ENCODE measurements at regions not wholly inside any gene's neighbourhood (a gene's known extent, or its start where the extent isn't known, plus 50 kb on each side); places are given as distances from the start of the nearest gene placed in this dataset.

DNA sequence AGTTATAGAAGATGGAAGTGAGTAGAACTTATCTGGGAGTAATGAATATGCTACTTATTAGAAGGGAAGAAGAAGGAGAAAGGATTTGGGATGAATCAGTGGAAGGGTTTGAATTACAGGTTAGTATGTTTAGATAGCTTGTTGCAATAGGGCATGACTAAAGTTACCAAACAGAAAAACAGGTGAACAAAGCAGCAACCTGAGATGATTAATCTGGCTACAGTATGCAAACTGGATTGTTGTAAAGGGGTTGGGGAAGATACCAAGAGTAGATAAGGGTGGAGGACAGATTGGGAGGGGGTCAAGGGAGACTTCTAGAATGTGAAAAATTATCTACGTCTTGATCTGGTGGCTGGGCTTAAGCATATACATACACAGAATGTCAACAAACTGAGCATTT lies 73.4 kb upstream of the CLEC14A start:
- DNase-seq (no peak), ATAC-seq (no peak)
- H3K27ac ChIP-seq, result no peak overlapping the region
- H3K36me3 ChIP-seq (replicated peaks in 1 of 2; ENCODE audit: insufficient read depth in 1 of 2, low read depth in 2 of 2), result no peaks in the 10 kb centered on the region
- TF ChIP-seq, protein P1, sequence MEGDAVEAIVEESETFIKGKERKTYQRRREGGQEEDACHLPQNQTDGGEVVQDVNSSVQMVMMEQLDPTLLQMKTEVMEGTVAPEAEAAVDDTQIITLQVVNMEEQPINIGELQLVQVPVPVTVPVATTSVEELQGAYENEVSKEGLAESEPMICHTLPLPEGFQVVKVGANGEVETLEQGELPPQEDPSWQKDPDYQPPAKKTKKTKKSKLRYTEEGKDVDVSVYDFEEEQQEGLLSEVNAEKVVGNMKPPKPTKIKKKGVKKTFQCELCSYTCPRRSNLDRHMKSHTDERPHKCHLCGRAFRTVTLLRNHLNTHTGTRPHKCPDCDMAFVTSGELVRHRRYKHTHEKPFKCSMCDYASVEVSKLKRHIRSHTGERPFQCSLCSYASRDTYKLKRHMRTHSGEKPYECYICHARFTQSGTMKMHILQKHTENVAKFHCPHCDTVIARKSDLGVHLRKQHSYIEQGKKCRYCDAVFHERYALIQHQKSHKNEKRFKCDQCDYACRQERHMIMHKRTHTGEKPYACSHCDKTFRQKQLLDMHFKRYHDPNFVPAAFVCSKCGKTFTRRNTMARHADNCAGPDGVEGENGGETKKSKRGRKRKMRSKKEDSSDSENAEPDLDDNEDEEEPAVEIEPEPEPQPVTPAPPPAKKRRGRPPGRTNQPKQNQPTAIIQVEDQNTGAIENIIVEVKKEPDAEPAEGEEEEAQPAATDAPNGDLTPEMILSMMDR (IDR thresholded peaks at IDR 0.05), result no peak
- no peak for TF ChIP-seq POLR2A (IDR thresholded peaks at IDR 0.05)
- no peaks in the 10 kb centered on the region for H3K27me3 ChIP-seq
- no peaks in the 10 kb centered on the region for H3K4me1 ChIP-seq
- no peaks in the 10 kb centered on the region for H3K9me3 ChIP-seq
- WGBS, 2 donors, result 18 to 40% methylated on average over 1 of the region's 1 CpG
- intact Hi-C loops (cut with DNase I), result no loop called here
- H3K4me3 ChIP-seq, result no peak overlapping the region

DNA sequence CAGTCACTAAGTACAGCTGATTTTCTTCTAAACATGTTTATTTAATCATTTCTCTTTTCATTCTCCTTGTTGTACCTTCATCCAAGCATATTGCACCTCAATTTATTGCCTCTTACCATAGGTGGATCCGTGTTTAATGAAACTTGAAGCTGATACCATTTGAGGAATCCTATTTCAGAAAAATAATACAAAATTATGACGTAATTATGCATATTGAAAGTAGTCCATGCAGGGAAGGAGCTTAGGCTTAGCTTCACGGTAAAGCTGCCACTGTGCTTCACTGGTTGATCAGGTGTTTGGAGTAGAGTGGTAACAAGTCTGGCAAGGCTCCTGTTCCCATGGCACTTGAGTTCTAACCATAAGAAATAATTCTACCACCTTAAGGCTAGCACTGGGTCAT lies 61.0 kb upstream of the CLEC14A start:
- H3K27ac ChIP-seq, result no peak overlapping the region
- no peak overlapping the region for H3K4me3 ChIP-seq
- no peaks in the 10 kb centered on the region for H3K36me3 ChIP-seq (replicated peaks in 1 of 2; ENCODE audit: insufficient read depth in 1 of 2, low read depth in 2 of 2)

DNA sequence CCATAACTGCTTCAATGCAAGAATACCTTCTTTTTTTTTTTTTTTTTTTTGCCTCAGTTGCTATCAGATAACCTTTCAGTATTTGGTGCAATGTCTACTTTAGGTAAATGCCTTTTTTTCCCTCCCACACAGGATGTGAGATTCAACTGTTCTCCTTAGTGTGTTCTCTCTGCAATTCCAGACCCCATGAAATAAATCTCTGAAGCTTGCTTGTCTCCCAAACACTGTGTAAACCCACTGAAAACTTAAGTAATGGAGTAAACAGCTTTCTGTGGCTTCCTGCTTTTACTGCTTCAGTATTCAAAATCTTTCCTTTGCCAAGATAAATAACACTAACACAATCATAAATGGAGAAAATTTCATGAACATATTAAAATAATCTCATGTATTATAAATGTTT lies 55.8 kb upstream of the CLEC14A start:
- no peak overlapping the region for H3K27ac ChIP-seq
- H3K4me1 ChIP-seq, result no peaks in the 10 kb centered on the region
- no peak for DNase-seq
- H3K4me3 ChIP-seq, result no peak overlapping the region
- no peaks in the 10 kb centered on the region for H3K9me3 ChIP-seq
- no peaks in the 10 kb centered on the region for H3K27me3 ChIP-seq
- ATAC-seq, result no peak
- H3K36me3 ChIP-seq (replicated peaks in 1 of 2; ENCODE audit: insufficient read depth in 1 of 2, low read depth in 2 of 2), result no peaks in the 10 kb centered on the region
- intact Hi-C loops (cut with DNase I), result no loop called here
- TF ChIP-seq, protein P1 (IDR thresholded peaks at IDR 0.05), result no peak
- TF ChIP-seq POLR2A (IDR thresholded peaks at IDR 0.05), result no peak

More for the DNA sequence above, 61.0 kb upstream of the CLEC14A start:
- H3K4me1 ChIP-seq, result no peaks in the 10 kb centered on the region
- WGBS, 2 donors, result 56 to 65% methylated on average over 3 of the region's 3 CpGs
- TF ChIP-seq, protein P1 (IDR thresholded peaks at IDR 0.05), result no peak
- TF ChIP-seq POLR2A (IDR thresholded peaks at IDR 0.05), result no peak
- H3K9me3 ChIP-seq, result no peaks in the 10 kb centered on the region
- intact Hi-C loops (cut with DNase I), result no loop called here
- no peak for DNase-seq
- H3K27me3 ChIP-seq, result no peaks in the 10 kb centered on the region
- no peak for ATAC-seq

DNA sequence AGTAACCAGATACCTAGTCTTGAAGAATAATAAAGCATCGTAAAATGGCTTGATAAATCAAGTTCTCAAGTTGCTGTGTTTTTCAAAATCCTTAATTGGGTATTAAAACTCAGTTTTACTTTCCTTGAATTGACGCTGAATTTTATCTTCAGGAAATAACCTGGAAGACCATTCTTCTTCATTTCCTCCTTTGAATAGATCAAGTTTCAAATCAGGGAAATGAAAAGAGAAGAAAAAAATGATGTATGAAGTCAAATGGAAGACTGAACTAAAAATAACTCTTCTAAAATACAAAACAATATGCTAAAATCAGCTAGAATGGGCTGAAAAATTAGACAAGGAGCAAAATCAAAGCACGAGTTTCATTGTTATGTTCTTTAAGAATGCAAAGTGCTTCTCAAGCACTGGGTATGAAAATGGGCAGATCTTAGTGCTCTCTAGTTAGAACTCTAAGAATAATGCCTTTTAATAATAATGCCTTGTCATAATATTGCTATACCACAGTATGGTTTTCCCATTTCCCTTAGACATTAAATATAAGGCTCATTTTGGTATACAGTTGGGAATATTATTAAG lies 54.6 kb upstream of the CLEC14A start:
- no peaks in the 10 kb centered on the region for H3K4me1 ChIP-seq
- no peak overlapping the region for H3K4me3 ChIP-seq
- H3K9me3 ChIP-seq, result no peaks in the 10 kb centered on the region
- DNase-seq, result no peak
- intact Hi-C loops (cut with DNase I), result no loop called here
- no peaks in the 10 kb centered on the region for H3K27me3 ChIP-seq
- TF ChIP-seq, protein P1 (IDR thresholded peaks at IDR 0.05), result no peak
- no peak for TF ChIP-seq POLR2A (IDR thresholded peaks at IDR 0.05)
- no peak for ATAC-seq
- H3K27ac ChIP-seq, result no peak overlapping the region
- 50 to 61% methylated on average over 3 of the region's 3 CpGs for WGBS, 2 donors
- no peaks in the 10 kb centered on the region for H3K36me3 ChIP-seq (replicated peaks in 1 of 2; ENCODE audit: insufficient read depth in 1 of 2, low read depth in 2 of 2)

DNA sequence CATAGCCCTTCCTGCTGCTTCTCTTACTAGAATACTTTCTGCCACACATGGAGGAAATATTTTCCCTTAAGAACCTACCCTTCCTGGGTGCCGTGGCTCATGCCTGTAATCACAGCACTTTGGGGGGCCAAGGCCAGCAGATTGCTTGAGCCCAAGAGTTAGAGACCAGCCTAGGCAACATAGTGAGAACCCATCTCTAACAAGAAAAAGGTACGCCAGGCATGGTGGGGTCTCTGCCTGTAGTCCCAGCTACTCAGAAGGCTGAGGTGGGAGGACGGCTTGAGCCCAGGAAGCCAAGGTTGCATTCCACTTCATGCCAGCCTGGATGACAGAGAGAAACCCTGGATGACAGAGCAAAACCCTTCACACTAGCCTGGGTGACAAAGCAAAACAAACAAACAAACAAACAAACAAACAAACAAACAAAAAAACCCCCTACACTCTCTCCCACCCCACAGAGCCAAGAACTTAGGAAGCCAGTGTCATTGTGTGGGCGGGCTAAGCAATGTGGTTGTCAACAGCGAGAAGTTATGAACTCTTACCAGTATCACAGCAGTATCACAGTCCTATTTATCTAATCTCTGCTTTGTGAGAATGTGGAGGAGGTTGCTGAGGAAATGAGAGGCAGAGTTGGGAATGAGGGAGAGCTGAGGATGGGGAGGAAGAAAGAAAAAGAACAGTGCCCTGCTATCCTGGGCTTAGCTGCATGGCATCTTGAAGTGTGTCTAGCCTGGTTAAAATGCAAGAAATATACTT lies 53.8 kb upstream of the CLEC14A start:
- 73 to 79% methylated on average over 5 of the region's 5 CpGs for WGBS, 2 donors
- Histone ChIP-seq H3K9me3 (no peaks in the 10 kb centered on the region), H3K27ac (no peak overlapping the region), H3K36me3 (replicated peaks in 1 of 2; ENCODE audit: insufficient read depth in 1 of 2, low read depth in 2 of 2) (no peaks in the 10 kb centered on the region), H3K4me3 (no peak overlapping the region), H3K27me3 (no peaks in the 10 kb centered on the region), H3K4me1 (no peaks in the 10 kb centered on the region)
- no peak for ATAC-seq
- intact Hi-C loops (cut with DNase I), result no loop called here
- no peak for DNase-seq
- TF ChIP-seq, protein P1 (IDR thresholded peaks at IDR 0.05), result no peak
- no peak for TF ChIP-seq POLR2A (IDR thresholded peaks at IDR 0.05)

Data from body of pancreas (tissue), 4 donors.